SU-DHL-6 (cell line): ENCODE measurements at regions not wholly inside any gene's neighbourhood (a gene's known extent, or its start where the extent isn't known, plus 50 kb on each side); places are given as distances from the start of the nearest gene placed in this dataset.

Experiments
- EZH2phosphoT487 ChIP-seq: fragments of 200-600 bp; sonication (generic), shearing (Covaris generic); conservative IDR thresholded peaks from 2 replicates; pipeline ENCODE4 v1.6.1; 2018; ENCODE audit warnings: mild to moderate bottlenecking, antibody characterized with exemption, low read length, moderate library complexity, mixed read lengths
- TF ChIP-seq, protein P1 (sequence below): fragments of 200-600 bp; sonication (generic); IDR thresholded peaks from one replicate; pipeline ENCODE4 v1.5.1; 2017; ENCODE audit warnings: antibody characterized with exemption, mild to moderate bottlenecking, low read length, moderate library complexity; ENCODE audit not compliant: insufficient read depth, poor library complexity, severe bottlenecking

DNA sequence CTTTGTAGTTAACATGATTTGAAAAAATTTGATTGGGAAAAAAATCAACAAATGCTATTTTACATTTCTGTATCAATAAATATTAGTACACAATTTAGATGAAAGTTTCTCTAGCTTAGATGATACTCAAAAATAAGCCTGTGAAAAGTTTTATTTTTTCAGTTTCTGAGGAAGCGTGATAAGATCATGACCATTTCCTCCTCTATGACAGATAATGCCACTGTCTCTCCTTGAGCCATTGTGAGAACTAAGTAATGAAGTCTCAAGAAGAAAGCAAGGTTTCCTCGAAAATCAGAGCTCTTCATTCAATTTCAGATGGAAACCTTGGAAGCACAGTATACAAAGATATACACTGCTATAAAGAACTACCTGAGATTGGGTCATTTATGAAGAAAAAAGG, 395.0 kb downstream of the HDGFL1 start:
- TF ChIP-seq, protein P1, sequence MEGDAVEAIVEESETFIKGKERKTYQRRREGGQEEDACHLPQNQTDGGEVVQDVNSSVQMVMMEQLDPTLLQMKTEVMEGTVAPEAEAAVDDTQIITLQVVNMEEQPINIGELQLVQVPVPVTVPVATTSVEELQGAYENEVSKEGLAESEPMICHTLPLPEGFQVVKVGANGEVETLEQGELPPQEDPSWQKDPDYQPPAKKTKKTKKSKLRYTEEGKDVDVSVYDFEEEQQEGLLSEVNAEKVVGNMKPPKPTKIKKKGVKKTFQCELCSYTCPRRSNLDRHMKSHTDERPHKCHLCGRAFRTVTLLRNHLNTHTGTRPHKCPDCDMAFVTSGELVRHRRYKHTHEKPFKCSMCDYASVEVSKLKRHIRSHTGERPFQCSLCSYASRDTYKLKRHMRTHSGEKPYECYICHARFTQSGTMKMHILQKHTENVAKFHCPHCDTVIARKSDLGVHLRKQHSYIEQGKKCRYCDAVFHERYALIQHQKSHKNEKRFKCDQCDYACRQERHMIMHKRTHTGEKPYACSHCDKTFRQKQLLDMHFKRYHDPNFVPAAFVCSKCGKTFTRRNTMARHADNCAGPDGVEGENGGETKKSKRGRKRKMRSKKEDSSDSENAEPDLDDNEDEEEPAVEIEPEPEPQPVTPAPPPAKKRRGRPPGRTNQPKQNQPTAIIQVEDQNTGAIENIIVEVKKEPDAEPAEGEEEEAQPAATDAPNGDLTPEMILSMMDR, result no peak
- no peak for TF ChIP-seq EZH2phosphoT487
